ENCODE measurements at regions not wholly inside any gene's neighbourhood (a gene's known extent, or its start where the extent isn't known, plus 50 kb on each side); places are given as distances from the start of the nearest gene placed in this dataset.

GRCh38 chr22:48871176-48871840, 956.4 kb downstream of the BRD1 start:
- no peak overlapping the region for H3K56ac ChIP-seq (ENCODE audit: extremely low read depth, insufficient read depth, low read length)
- no peak overlapping the region for H3K27ac ChIP-seq (ENCODE audit: insufficient read depth, low read length)
- H3K27me3 ChIP-seq (ENCODE audit: control insufficient read depth, insufficient read depth, low read length), result no peaks in the 10 kb centered on the region
- H3K23ac ChIP-seq (ENCODE audit: low read depth, low read length), result no peak overlapping the region
- peaks cover 40% of the 10 kb centered on the region for H3K9me3 ChIP-seq (ENCODE audit: control insufficient read depth, insufficient read depth, low read length)
- in situ Hi-C loops (cut with MboI; ENCODE audit: low sequenced_read_pairs) (no loop called here), dilution Hi-C loops (cut with HindIII; ENCODE audit: low sequenced_read_pairs, unreplicated experiment) (no loop called here), intact Hi-C loops (cut with micrococcal nuclease) (no loop called here)
- no peak overlapping the region for H4K91ac ChIP-seq (ENCODE audit: insufficient read depth, low read depth, low read length)
- WGBS, 2 experiments (ENCODE audit: extremely low coverage in 2 of 2, insufficient read length in 1 of 2), result 60% methylated on average over 1 of the region's 12 CpGs; no CpG with 5 or more reads in 1 of the 2 experiments
- BruUV-seq (replicated peaks), result no TSS peak
- no peaks in the 10 kb centered on the region for H4K20me1 ChIP-seq (ENCODE audit: insufficient read depth, low read length)
- no peak overlapping the region for H3K4me3 ChIP-seq (ENCODE audit: insufficient read depth, low read depth, low read length)
- no peak overlapping the region for H4K8ac ChIP-seq (ENCODE audit: low read depth in 2 of 2, low read length in 2 of 2)
- no peak overlapping the region for H2AFZ ChIP-seq (replicated peaks; ENCODE audit: low read length, poor library complexity)
- H3K18ac ChIP-seq (ENCODE audit: low read depth, low read length), result no peak overlapping the region
- ATAC-seq (ENCODE audit: low read depth), result no peak
- no peaks in the 10 kb centered on the region for H3K36me3 ChIP-seq (ENCODE audit: control insufficient read depth, insufficient read depth, low read length)
- H3K4me1 ChIP-seq (ENCODE audit: control insufficient read depth, insufficient read depth, low read length), result no peaks in the 10 kb centered on the region
- H4K5ac ChIP-seq (ENCODE audit: low read depth, low read length), result no peak overlapping the region
- no peak overlapping the region for H2BK20ac ChIP-seq (ENCODE audit: low read depth, low read length)
- no peak overlapping the region for H3K14ac ChIP-seq (replicated peaks; ENCODE audit: low read depth, low read length)
- no peak overlapping the region for H3K4ac ChIP-seq (ENCODE audit: low read depth, low read length)
- H2BK5ac ChIP-seq (ENCODE audit: low read depth, low read length, poor library complexity, severe bottlenecking), result no peak overlapping the region
- H2AK5ac ChIP-seq (ENCODE audit: low read depth, low read length), result no peak overlapping the region
- CTCF ChIA-PET, result no interaction called here
- no peak overlapping the region for H2AK9ac ChIP-seq (replicated peaks; ENCODE audit: low read depth, low read length, poor library complexity)
- H3K4me2 ChIP-seq (ENCODE audit: low read depth, low read length), result no peak overlapping the region
- TF ChIP-seq NFE2L2 (IDR thresholded peaks at IDR 0.05; ENCODE audit: low read depth, low read length) (no peak), MXI1 (IDR thresholded peaks at IDR 0.05; ENCODE audit: borderline replicate concordance, low read depth, low read length) (no peak), BHLHE40 (IDR thresholded peaks at IDR 0.05; ENCODE audit: low read depth, low read length) (no peak), POLR2A (IDR thresholded peaks at IDR 0.05; ENCODE audit: low read depth, low read length) (no peak), SMC3 (IDR thresholded peaks at IDR 0.05; ENCODE audit: low read depth, low read length) (no peak), FOS (IDR thresholded peaks at IDR 0.05; ENCODE audit: low read depth, low read length) (no peak), RAD21 (IDR thresholded peaks at IDR 0.05; ENCODE audit: low read length) (no peak), CEBPB (IDR thresholded peaks at IDR 0.05; ENCODE audit: low read depth, low read length) (no peak), MAZ (IDR thresholded peaks at IDR 0.05; ENCODE audit: borderline replicate concordance, low read depth, low read length) (no peak), RFX5 (IDR thresholded peaks at IDR 0.05; ENCODE audit: low read depth, low read length) (no peak), CHD1 (IDR thresholded peaks at IDR 0.05; ENCODE audit: low read depth, low read length) (no peak), RCOR1 (IDR thresholded peaks at IDR 0.05; ENCODE audit: insufficient replicate concordance, low read length) (no peak), MAFK (IDR thresholded peaks at IDR 0.05; ENCODE audit: low read depth, low read length) (no peak)
- TF ChIP-seq, protein P1, sequence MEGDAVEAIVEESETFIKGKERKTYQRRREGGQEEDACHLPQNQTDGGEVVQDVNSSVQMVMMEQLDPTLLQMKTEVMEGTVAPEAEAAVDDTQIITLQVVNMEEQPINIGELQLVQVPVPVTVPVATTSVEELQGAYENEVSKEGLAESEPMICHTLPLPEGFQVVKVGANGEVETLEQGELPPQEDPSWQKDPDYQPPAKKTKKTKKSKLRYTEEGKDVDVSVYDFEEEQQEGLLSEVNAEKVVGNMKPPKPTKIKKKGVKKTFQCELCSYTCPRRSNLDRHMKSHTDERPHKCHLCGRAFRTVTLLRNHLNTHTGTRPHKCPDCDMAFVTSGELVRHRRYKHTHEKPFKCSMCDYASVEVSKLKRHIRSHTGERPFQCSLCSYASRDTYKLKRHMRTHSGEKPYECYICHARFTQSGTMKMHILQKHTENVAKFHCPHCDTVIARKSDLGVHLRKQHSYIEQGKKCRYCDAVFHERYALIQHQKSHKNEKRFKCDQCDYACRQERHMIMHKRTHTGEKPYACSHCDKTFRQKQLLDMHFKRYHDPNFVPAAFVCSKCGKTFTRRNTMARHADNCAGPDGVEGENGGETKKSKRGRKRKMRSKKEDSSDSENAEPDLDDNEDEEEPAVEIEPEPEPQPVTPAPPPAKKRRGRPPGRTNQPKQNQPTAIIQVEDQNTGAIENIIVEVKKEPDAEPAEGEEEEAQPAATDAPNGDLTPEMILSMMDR (conservative IDR thresholded peaks at IDR 0.05; ENCODE audit: low read depth, low read length), result no peak
- TF ChIP-seq, protein P2, sequence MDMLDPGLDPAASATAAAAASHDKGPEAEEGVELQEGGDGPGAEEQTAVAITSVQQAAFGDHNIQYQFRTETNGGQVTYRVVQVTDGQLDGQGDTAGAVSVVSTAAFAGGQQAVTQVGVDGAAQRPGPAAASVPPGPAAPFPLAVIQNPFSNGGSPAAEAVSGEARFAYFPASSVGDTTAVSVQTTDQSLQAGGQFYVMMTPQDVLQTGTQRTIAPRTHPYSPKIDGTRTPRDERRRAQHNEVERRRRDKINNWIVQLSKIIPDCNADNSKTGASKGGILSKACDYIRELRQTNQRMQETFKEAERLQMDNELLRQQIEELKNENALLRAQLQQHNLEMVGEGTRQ (IDR thresholded peaks at IDR 0.05; ENCODE audit: low read depth, low read length), result no peak
- TF ChIP-seq, protein P3, sequence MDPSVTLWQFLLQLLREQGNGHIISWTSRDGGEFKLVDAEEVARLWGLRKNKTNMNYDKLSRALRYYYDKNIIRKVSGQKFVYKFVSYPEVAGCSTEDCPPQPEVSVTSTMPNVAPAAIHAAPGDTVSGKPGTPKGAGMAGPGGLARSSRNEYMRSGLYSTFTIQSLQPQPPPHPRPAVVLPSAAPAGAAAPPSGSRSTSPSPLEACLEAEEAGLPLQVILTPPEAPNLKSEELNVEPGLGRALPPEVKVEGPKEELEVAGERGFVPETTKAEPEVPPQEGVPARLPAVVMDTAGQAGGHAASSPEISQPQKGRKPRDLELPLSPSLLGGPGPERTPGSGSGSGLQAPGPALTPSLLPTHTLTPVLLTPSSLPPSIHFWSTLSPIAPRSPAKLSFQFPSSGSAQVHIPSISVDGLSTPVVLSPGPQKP (IDR thresholded peaks at IDR 0.05; ENCODE audit: borderline replicate concordance, low read depth, low read length), result no peak
- H2BK15ac ChIP-seq (ENCODE audit: low read depth, low read length), result no peak overlapping the region
- no peak overlapping the region for H2BK120ac ChIP-seq (ENCODE audit: low read depth, low read length)
- POLR2A ChIA-PET (ENCODE audit: unreplicated experiment), result no interaction called here
- no peaks in the 10 kb centered on the region for H3K79me1 ChIP-seq (ENCODE audit: low read depth in 1 of 2, low read length in 2 of 2)
- H3K9me1 ChIP-seq (ENCODE audit: insufficient read depth, low read length), result no peaks in the 10 kb centered on the region
- H3K9ac ChIP-seq (ENCODE audit: low read depth, low read length), result no peak overlapping the region
- DNase-seq, result no peak

All from IMR-90 (cell line).